Body of pancreas (tissue), 4 donors: ENCODE measurements at regions not wholly inside any gene's neighbourhood (a gene's known extent, or its start where the extent isn't known, plus 50 kb on each side); places are given as distances from the start of the nearest gene placed in this dataset.

ENCODE experiments used
- POLR2A ChIP-seq, 3 donors: fragments of 450-650 bp; IDR thresholded peaks; one replicate each; pipeline ENCODE4 v1.6.1; 2016; ENCODE audit warnings: antibody characterized with exemption in 3 of 3, mild to moderate bottlenecking in 2 of 3
- TF ChIP-seq, protein P1 (sequence below), 7 experiments: fragments of 450-650 bp in 4 of 7; fragments of 200-600 bp in 3 of 7; sonication (generic) in 3 of 7; IDR thresholded peaks; one replicate each; pipeline ENCODE4 v1.5.1; 2016 to 2019; ENCODE audit warnings: antibody characterized with exemption in 7 of 7

DNA sequence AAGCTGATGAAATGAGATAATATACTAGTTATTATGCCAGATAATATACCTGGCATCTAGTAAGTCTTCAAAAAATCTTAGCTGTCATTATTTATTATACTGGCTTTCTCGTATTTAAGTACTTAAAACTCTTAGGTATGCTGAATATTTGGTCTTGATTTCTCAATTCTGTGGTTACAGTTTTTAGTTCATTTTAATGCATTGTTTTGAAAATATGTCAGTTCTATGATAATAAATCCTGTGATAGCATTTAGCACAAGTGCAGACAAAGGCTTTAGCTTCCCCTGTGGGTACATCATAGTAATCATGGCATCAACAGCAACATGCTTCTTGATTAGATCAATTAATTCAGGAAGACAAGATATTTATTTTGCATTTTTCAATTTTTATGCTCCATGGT is 133.0 kb downstream of the SMC2 start:
- TF ChIP-seq, protein P1, sequence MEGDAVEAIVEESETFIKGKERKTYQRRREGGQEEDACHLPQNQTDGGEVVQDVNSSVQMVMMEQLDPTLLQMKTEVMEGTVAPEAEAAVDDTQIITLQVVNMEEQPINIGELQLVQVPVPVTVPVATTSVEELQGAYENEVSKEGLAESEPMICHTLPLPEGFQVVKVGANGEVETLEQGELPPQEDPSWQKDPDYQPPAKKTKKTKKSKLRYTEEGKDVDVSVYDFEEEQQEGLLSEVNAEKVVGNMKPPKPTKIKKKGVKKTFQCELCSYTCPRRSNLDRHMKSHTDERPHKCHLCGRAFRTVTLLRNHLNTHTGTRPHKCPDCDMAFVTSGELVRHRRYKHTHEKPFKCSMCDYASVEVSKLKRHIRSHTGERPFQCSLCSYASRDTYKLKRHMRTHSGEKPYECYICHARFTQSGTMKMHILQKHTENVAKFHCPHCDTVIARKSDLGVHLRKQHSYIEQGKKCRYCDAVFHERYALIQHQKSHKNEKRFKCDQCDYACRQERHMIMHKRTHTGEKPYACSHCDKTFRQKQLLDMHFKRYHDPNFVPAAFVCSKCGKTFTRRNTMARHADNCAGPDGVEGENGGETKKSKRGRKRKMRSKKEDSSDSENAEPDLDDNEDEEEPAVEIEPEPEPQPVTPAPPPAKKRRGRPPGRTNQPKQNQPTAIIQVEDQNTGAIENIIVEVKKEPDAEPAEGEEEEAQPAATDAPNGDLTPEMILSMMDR (IDR thresholded peaks at IDR 0.05) = no peak
- TF ChIP-seq POLR2A (IDR thresholded peaks at IDR 0.05) = no peak
